HG02973 (cell line): ENCODE measurements at regions not wholly inside any gene's neighbourhood (a gene's known extent, or its start where the extent isn't known, plus 50 kb on each side); places are given as distances from the start of the nearest gene placed in this dataset.
A peak's percentile ranks its signal among the peaks of the same experiment; 100 is the strongest.
"Not testable (repeated sequence)": the region's sequence is repeated elsewhere in the genome, so short reads cannot be mapped to it uniquely, and the experiment has no call there.

Experiments used
- ATAC-seq: cut with Tn5 transposase; IDR thresholded peaks from one replicate; pipeline ENCODE4 v1.9.1; 2021; ENCODE audit warnings: moderate library complexity; ENCODE audit not compliant: unreplicated experiment

DNA sequence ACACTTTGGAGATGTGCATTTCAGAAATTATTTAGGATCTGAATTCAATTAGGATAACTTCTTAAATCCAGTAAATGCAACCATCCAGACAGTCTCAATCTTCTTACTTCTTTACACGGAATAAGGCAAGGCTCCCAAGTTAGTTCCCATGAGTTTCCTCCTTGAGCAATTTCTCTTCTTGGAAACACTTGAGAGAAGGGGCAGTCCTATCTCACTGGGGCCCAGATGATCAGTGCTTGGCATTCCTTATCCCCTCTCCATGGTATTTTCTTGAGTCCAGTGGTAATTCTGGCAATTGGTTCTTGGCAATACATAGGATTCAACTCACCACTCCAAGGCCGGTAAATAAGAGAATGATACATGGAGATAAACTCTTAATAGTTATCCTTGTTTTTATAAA lies 87.1 kb upstream of the PTHLH start:
- ATAC-seq: no peak

DNA sequence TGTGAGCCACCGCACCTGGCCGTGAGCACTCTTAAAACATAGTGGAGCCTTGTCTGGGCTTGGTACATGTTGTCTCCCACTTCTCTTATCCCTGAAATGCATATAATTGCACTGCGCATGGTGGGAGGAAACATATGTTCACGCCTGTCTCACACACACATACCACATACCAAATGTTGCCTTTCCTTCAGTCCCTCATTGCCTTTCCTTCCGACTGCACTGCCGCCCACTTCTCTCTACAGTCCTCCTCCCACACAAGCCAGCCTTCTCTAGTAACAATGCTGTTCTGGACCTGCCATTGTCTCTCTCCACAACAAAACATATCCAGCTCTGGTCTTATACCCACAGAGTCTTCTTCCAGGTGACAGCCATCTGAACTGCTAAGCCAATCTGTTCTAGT lies 88.3 kb upstream of the PTHLH start:
- no peak for ATAC-seq

DNA sequence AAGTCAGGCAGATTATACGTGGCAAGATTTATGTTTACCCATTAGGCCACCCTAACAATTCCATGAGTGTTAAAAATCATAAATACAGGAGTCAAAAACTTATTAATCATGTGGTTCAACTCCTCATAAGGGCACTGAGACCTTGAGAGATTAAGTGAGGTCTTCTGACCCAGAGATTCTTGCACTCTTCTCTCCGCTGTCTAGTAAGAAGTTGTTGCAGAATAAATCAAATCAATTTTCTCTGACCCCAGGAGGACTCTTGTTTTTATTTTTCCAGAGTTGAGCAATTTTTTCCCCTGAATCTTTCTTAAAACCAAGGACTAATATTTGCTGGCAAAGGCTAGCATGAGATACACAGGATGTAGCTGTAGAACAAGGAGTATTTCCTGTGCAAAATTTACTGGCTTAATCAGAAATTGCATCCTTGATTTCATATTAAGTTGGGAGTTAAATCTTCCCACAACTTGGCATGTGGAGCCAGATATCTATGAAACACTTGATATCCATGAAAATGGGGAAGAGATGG lies 90.9 kb upstream of the PTHLH start:
- no peak for ATAC-seq

DNA sequence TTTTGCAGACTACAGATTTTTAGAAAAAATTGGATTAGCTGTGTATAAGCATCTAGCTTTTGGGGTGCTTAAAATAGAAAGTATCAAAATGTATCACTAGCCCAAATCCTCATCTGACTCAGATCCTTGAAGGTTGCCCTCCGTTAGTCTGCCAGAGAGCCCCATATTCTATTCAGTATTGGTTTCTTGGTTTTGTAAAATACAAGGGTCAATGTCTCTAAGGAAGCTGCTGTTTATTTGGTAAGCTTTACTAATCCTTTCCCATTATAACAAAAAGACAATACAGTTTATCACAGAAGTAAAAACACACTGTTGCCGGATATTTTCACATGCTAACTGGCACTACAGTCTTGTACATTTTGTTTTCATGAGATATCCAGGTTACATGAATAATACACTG lies 92.8 kb upstream of the PTHLH start:
- ATAC-seq: no peak

DNA sequence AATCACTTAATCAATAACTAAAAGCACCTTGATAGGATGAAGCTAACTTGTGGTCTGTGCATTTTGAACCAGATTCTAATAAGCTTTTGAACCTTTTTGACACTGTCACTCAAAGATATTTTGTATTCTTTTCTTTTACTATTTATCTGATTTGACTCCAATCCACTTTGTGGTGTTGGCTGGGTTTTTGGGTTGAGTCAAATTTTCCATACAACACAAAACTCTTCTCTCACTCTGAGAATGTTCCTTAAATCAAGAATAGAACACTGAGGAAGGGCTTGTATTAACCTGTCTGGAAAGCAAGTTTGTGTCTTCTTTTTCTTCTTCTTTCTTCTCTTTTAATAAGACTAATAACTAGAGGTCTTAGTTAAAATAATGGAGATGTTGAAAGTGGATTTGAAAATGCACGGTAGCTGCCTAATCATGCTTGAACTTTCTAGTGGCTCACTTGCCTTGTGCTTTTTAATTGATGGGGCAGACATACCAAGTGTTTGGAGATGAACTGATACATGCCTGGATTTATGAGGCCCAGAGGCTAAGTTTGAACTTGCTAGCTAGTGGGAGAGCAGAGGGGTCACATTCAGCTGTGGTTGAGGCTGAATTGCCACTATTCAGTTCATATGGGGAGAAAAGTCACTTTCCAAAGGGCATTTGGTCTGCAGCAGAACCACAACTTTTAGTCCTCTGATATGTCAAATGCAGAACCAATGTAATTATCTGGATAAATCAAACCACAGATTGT lies 93.5 kb upstream of the PTHLH start:
- no peak for ATAC-seq

GRCh38 chr12:28066879-28067278 lies 94.3 kb upstream of the PTHLH start:
- no peak for ATAC-seq

DNA sequence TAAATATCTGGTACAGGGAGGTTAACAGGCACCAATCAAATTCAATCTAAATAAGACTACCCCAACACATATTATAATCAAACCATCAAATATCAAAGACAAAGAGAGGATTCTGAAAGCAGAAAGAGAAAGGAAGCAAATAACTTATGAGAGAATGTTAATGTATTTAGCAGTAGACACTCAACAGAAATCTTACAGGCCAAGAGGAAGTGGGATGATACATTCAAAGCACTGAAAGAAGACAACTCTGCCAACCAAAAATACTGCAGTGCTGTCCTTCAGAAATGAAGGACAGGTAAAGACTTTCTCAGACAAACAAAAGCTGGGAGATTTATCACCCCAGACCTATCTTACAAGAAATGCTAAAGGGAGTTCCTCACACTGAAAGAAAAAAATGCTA lies 95.9 kb upstream of the PTHLH start:
- no peak for ATAC-seq

DNA sequence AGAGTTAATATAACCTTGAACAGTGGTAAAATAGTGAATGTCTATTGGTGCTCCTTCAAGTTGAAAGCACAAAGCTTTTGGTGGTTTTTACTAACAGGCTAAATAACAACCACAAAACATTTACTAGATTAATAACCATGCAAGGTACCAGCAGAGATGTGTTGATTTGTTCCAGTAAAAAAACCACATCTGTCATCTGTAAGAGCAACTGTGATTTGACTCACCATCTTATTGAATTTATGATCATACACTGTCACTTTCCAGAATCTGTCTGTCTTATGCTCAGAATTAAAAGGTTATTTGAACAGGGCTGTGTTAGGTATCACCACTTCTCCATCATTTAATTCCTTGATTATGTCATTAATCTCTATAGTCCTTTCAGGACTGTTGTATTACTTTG lies 107.0 kb upstream of the PTHLH start:
- no peak for ATAC-seq

GRCh38 chr12:28082096-28082495 lies 108.2 kb upstream of the CCDC91 start:
- ATAC-seq: no peak

GRCh38 chr12:28083840-28084678 lies 106.2 kb upstream of the CCDC91 start:
- no peak for ATAC-seq

GRCh38 chr12:28086521-28087155 lies 103.6 kb upstream of the CCDC91 start:
- peak; percentile 61 for ATAC-seq

GRCh38 chr12:28088566-28089272 lies 101.5 kb upstream of the CCDC91 start:
- ATAC-seq: no peak

DNA sequence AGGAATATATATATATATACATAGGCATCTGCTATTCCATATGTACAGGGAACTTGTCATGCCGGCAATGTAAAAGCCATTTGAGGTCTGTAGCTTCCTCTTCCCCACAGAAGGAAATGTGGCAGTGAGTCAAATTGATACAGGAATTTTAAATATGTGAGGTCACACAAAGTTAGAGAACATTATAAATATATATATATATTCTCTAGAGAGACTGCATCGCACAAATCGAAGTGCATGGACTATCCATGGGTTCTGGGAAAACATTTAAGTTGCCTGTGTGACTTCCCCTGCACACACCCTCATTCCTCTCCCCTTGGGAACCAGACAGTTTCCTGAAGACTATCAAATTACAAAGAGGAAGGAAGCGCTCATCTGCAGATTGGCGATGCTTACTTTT lies 100.9 kb upstream of the CCDC91 start:
- ATAC-seq: no peak

- ATAC-seq: no peak
These were observed 99.4 kb upstream of the CCDC91 start for GRCh38 chr12:28090835-28091234.

DNA sequence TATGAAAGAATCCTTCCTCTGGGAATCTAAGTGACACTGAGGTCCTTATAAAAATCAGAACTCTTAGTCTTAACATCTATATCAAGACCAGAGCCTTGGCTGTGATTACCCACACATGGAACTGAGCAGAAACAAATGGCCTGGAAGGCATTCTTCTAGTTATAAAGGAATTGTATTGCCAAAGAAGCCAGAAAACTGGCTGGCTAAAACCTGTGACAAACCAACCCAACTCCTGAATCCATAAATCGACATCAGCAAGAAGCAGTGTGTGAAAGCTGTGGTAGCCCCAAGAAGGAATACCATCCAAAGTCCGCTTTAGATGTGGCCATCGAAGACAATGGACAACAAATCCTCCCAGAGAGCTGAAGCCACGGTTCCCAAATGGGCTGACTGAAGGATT lies 97.9 kb upstream of the CCDC91 start:
- no peak for ATAC-seq

DNA sequence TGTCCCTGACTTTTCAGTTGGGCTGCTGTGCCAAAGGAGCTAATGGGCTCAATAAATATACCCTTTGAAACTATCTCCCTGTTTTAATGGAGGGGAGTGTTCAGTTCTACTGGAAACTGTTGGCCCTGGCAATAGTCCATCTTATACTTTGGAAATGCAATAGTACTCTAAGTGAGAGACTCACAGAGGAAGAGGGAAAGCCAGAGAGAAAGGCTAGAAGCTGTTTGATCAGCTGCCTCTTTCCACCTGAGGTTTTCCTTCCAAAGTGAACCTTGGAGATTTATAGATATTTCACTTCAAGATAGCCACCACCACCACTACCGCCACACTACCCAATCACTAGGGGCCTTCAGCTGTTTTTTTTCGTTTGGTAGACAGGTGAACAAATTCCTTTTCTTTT lies 93.6 kb upstream of the CCDC91 start:
- ATAC-seq: no peak

DNA sequence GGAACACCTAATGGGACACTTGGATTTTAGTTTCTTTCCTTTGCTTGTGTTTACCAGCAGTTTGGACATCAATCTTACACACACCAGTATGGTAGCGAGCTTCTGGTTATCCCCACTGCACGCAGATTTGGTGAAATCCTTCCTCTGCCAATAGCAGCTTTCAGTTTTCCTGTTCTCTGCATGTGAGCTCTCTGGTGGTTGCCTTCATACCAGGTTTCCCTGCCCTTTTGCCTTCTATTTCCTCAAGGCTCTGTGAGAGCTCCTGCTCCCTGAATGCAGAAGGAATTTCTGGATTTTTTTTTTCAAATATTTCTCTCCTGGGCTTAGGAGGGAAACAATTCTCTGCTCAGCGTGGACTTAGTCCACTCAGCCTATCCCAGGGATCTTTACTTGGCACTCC lies 93.0 kb upstream of the CCDC91 start:
- no peak for ATAC-seq

DNA sequence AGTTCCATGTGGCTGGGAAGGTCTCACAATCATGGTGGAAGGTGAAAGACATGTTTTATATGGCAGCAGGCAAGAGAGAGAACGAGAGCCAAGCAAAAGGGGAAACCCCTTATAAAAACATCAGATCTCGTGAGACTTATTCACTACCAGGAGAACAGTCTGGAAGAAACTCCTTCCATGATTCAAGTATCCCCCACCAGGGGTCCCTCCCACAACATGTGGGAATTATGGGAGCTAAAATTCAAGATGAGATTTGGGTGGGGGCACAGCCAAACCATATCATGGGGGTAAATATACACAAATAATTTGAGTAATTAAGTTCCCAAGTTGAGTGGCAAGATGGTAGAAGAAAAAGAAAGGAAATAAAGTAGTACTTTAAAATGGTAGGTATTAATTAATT lies 91.0 kb upstream of the CCDC91 start:
- not testable (repeated sequence) for ATAC-seq

GRCh38 chr12:28099871-28100270 lies 90.4 kb upstream of the CCDC91 start:
- no peak for ATAC-seq

GRCh38 chr12:28100717-28101116 lies 89.5 kb upstream of the CCDC91 start:
- ATAC-seq: no peak

DNA sequence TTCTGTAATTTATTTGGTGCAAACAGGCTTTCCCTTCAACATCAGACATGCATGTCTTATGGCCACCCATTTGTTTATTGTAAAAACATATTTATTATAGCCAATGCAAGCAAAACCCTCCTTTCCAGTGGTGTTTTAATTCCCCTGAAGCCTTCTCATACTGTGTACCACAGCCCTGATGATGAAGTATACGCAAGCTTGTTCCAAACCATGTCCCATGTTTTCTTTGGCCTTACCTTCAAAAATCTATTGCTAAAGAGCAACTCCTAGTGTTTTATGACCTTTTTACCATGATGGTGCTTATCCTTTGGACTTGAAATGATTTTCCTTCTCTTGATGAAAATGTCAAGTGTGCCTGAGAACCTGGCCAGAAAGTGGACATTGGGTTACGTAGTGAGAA lies 85.9 kb upstream of the CCDC91 start:
- ATAC-seq: no peak
